H1 (cell line): ENCODE measurements at regions not wholly inside any gene's neighbourhood (a gene's known extent, or its start where the extent isn't known, plus 50 kb on each side); places are given as distances from the start of the nearest gene placed in this dataset.

Source experiments
- CTCF ChIA-PET: fragments of 300-600 bp; sonication (Branson Sonifier 250); formaldehyde crosslinking; loops from one replicate; lab custom pipeline; 2021; ENCODE audit not compliant: partially characterized antibody; lab: Charles Lee
- POLR2A ChIA-PET: fragments of 300-600 bp; sonication (Branson Sonifier 250); formaldehyde crosslinking; loops from one replicate; lab custom pipeline; 2021; ENCODE audit warnings: inconsistent platforms; ENCODE audit not compliant: partially characterized antibody; lab: Charles Lee
- DNase-seq, 2 experiments: peaks; one replicate each; pipeline versions ENCODE4 v3.0.0 to v3.0.0-alpha.2; 2010 to 2022; ENCODE audit warnings: low spot score in 2 of 2, low read depth in 1 of 2, mixed read lengths in 1 of 2
- FAIRE-seq: peaks from 2 replicates; lab custom pipeline; 2011; peaks lifted over from hg19 to GRCh38; lab: Jason Lieb, UNC
- H2AFZ ChIP-seq: 2 replicates; pipeline ENCODE4 v1.8.1; 2012; ENCODE audit warnings: low read length, inconsistent platforms
- H2AK5ac ChIP-seq: 2 replicates; pipeline ENCODE4 v1.6.1; 2013; ENCODE audit warnings: low read depth, low read length
- H2BK120ac ChIP-seq: replicated peaks from 2 replicates; pipeline ENCODE3; 2013; ENCODE audit warnings: low read depth, low read length, inconsistent platforms
- H2BK12ac ChIP-seq: 2 replicates; pipeline ENCODE4 v1.6.1; 2013; ENCODE audit warnings: low read depth, low read length
- H2BK15ac ChIP-seq: 2 replicates; pipeline ENCODE4 v1.6.1; 2013; ENCODE audit warnings: low read length
- H2BK20ac ChIP-seq: 2 replicates; pipeline ENCODE4 v1.6.1; 2013; ENCODE audit warnings: low read length
- H2BK5ac ChIP-seq: 2 replicates; pipeline ENCODE4 v1.6.1; 2013; ENCODE audit warnings: low read depth, low read length
- H3K14ac ChIP-seq: 2 replicates; pipeline ENCODE4 v1.6.1; 2013; ENCODE audit warnings: inconsistent platforms; ENCODE audit not compliant: insufficient read length
- H3K18ac ChIP-seq: 2 replicates; pipeline ENCODE4 v1.6.1; 2013; ENCODE audit warnings: low read length; ENCODE audit errors: extremely low read depth
- H3K23ac ChIP-seq: 2 replicates; pipeline ENCODE4 v1.6.1; 2013; ENCODE audit warnings: inconsistent platforms; ENCODE audit not compliant: insufficient read length
- H3K23me2 ChIP-seq: 2 replicates; pipeline ENCODE4 v1.6.1; 2013; ENCODE audit warnings: low read depth, low read length
- H3K27ac ChIP-seq: 2 replicates; pipeline ENCODE4 v1.6.1; 2011; ENCODE audit warnings: low read depth, low read length, inconsistent platforms
- H3K27me3 ChIP-seq, 4 experiments: replicated peaks in 1 of 4; 1 replicate in 1 of 4; 2 replicates in 3 of 4; pipeline versions ENCODE4 v1.6.1 to v1.8.1; 2011 to 2013; ENCODE audit warnings: low read length in 3 of 4, mild to moderate bottlenecking in 3 of 4, inconsistent platforms in 2 of 4, mixed read lengths in 2 of 4, moderate library complexity in 1 of 4; ENCODE audit not compliant: control insufficient read depth in 3 of 4, insufficient read depth in 3 of 4; ENCODE audit errors: extremely low read depth in 1 of 4
- H3K36me3 ChIP-seq, 4 experiments: 2 replicates each; pipeline versions ENCODE4 v1.6.1 to v1.8.1; 2011 to 2013; ENCODE audit warnings: mild to moderate bottlenecking in 4 of 4, low read length in 3 of 4, moderate library complexity in 2 of 4, control low read depth in 1 of 4, inconsistent platforms in 1 of 4; ENCODE audit not compliant: insufficient read depth in 4 of 4, control insufficient read depth in 2 of 4
- H3K4ac ChIP-seq: replicated peaks from 2 replicates; pipeline ENCODE3; 2013; ENCODE audit warnings: low read length, low read depth, mixed read lengths, inconsistent platforms; ENCODE audit not compliant: insufficient read length
- H3K4me1 ChIP-seq, 4 experiments: replicated peaks in 1 of 4; 1 replicate in 1 of 4; 2 replicates in 3 of 4; pipeline versions ENCODE4 v1.6.1 to v1.8.1; 2011 to 2013; ENCODE audit warnings: low read length in 3 of 4, inconsistent platforms in 2 of 4, mixed read lengths in 1 of 4; ENCODE audit not compliant: insufficient read depth in 4 of 4, control insufficient read depth in 3 of 4
- H3K4me2 ChIP-seq, 2 experiments: 2 replicates each; pipeline versions ENCODE4 v1.6.1 to v1.8.1; 2011 to 2013; ENCODE audit warnings: low read depth in 2 of 2, low read length in 2 of 2, control low read depth in 1 of 2, inconsistent platforms in 1 of 2, mild to moderate bottlenecking in 1 of 2; ENCODE audit not compliant: insufficient read depth in 1 of 2
- H3K4me3 ChIP-seq, 4 experiments: fragments of 200-600, 300-600 bp in 1 of 4; sonication (generic), shearing (Covaris generic), sonication (Bioruptor Twin) in 1 of 4; 2 replicates each; pipeline versions ENCODE4 v1.5.1 to v1.8.1; 2011 to 2016; ENCODE audit warnings: low read length in 4 of 4, low read depth in 3 of 4, control low read depth in 2 of 4, inconsistent platforms in 2 of 4, mild to moderate bottlenecking in 2 of 4, mixed read lengths in 1 of 4, moderate library complexity in 1 of 4; ENCODE audit not compliant: insufficient read depth in 2 of 4; ENCODE audit errors: extremely low read depth in 1 of 4
- H3K56ac ChIP-seq: replicated peaks from 2 replicates; pipeline ENCODE3; 2013; ENCODE audit warnings: low read depth, mild to moderate bottlenecking, mixed read lengths, low read length, inconsistent platforms; ENCODE audit not compliant: insufficient read length
- H3K79me1 ChIP-seq: 2 replicates; pipeline ENCODE4 v1.6.1; 2013; ENCODE audit warnings: low read depth, low read length, control low read depth
- H3K79me2 ChIP-seq, 2 experiments: 2 replicates each; pipeline versions ENCODE4 v1.6.1 to v1.8.1; 2012 to 2013; ENCODE audit warnings: low read length in 2 of 2, mild to moderate bottlenecking in 2 of 2, inconsistent platforms in 1 of 2; ENCODE audit not compliant: insufficient read depth in 2 of 2, control insufficient read depth in 1 of 2
- H3K9ac ChIP-seq, 4 experiments: replicated peaks in 1 of 4; 1 replicate in 1 of 4; 2 replicates in 3 of 4; pipeline versions ENCODE4 v1.6.1 to v1.8.1; 2011 to 2013; ENCODE audit warnings: low read depth in 3 of 4, low read length in 3 of 4, control low read depth in 2 of 4, mild to moderate bottlenecking in 2 of 4, moderate library complexity in 2 of 4, inconsistent platforms in 1 of 4; ENCODE audit errors: extremely low read depth in 1 of 4
- H3K9me3 ChIP-seq, 2 experiments: 2 replicates each; pipeline versions ENCODE4 v1.6.1 to v1.8.1; 2012 to 2013; ENCODE audit warnings: mild to moderate bottlenecking in 2 of 2, moderate library complexity in 2 of 2, control low read depth in 1 of 2, inconsistent platforms in 1 of 2, low read depth in 1 of 2, low read length in 1 of 2, mixed read lengths in 1 of 2; ENCODE audit not compliant: insufficient read depth in 2 of 2
- H4K20me1 ChIP-seq, 2 experiments: replicated peaks in 1 of 2; 2 replicates each; pipeline versions ENCODE3 to v1.8.1; 2011 to 2013; ENCODE audit warnings: inconsistent platforms in 2 of 2, low read length in 2 of 2, mild to moderate bottlenecking in 1 of 2; ENCODE audit not compliant: insufficient read depth in 2 of 2, control insufficient read depth in 1 of 2
- H4K5ac ChIP-seq: 2 replicates; pipeline ENCODE4 v1.6.1; 2013; ENCODE audit warnings: low read length, low read depth, mixed read lengths, inconsistent platforms; ENCODE audit not compliant: insufficient read length
- H4K8ac ChIP-seq: 2 replicates; pipeline ENCODE4 v1.8.0; 2013; ENCODE audit warnings: mild to moderate bottlenecking, moderate library complexity, low read length, inconsistent platforms; ENCODE audit not compliant: insufficient read depth; ENCODE audit errors: extremely low read depth
- H4K91ac ChIP-seq: replicated peaks from 2 replicates; pipeline ENCODE3; 2013; ENCODE audit warnings: low read length, mixed read lengths, inconsistent platforms; ENCODE audit not compliant: insufficient read length
- CBX5 ChIP-seq: fragments of 300-800, 300-1000 bp; sonication (generic); IDR thresholded peaks from 2 replicates; pipeline ENCODE4 v1.7.1; 2016; ENCODE audit warnings: antibody characterized with exemption, low read length, low read depth
- CTBP2 ChIP-seq: IDR thresholded peaks from 2 replicates; pipeline ENCODE4 v1.7.0; 2011; ENCODE audit warnings: borderline replicate concordance, mild to moderate bottlenecking, moderate library complexity, mixed read lengths, low read length; ENCODE audit not compliant: insufficient read depth, insufficient read length
- TAF7 ChIP-seq: optimal IDR thresholded peaks from 2 replicates; pipeline ENCODE3; 2011; ENCODE audit warnings: low read depth, mild to moderate bottlenecking, inconsistent platforms, low read length, moderate library complexity, borderline replicate concordance
- WGBS, 2 experiments: shearing (Covaris generic) in 1 of 2; methylation state at CpG; one replicate each; pipeline versions ENCODE4 v1.1.6 to v1.1.7; 2013 to 2015; ENCODE audit warnings: low lambda C conversion rate in 2 of 2, mixed read lengths in 2 of 2, inconsistent platforms in 1 of 2, low coverage in 1 of 2, missing lambda C conversion rate in 1 of 2; ENCODE audit not compliant: insufficient replicate concordance in 2 of 2, insufficient coverage in 1 of 2, insufficient read length in 1 of 2; ENCODE audit errors: extremely low coverage in 1 of 2, missing lambda C conversion rate in 1 of 2; 5-methylcytosine and 5-hydroxymethylcytosine counted together

- ChIA-PET POLR2A (no interaction called here), CTCF (no interaction called here)
- Histone ChIP-seq H2AFZ (no peak overlapping the region), H4K20me1 (no peaks in the 10 kb centered on the region), H4K5ac (no peak overlapping the region), H4K91ac (no peak overlapping the region), H2BK5ac (no peak overlapping the region), H3K18ac (no peak overlapping the region), H3K27ac (no peak overlapping the region), H2BK15ac (no peak overlapping the region), H3K4me1 (no peaks in the 10 kb centered on the region), H3K36me3 (no peaks in the 10 kb centered on the region), H4K8ac (peak overlapping the region; percentile 38; the same call in 1 of the 2 replicates), H3K4me2 (no peak overlapping the region), H3K4ac (no peak overlapping the region), H3K27me3 (peaks cover 0 to 1% (median 0%) of the 10 kb centered on the region in 4 experiments; a peak in 1 of 7 replicates), H3K14ac (no peak overlapping the region), H3K23ac (no peak overlapping the region), H2AK5ac (no peak overlapping the region), H2BK20ac (no peak overlapping the region), H3K9me3 (peaks cover 0 to 3% of the 10 kb centered on the region in 2 experiments; a peak in 1 of 4 replicates), H3K4me3 (no peak overlapping the region), H3K79me2 (no peaks in the 10 kb centered on the region), H2BK12ac (no peak overlapping the region), H3K79me1 (no peaks in the 10 kb centered on the region), H3K9ac (no peak overlapping the region; a peak in 1 of 7 replicates), H3K56ac (no peak overlapping the region), H2BK120ac (no peak overlapping the region), H3K23me2 (no peaks in the 10 kb centered on the region)
- no peak for FAIRE-seq
- no peak for DNase-seq
- 92% methylated on average over 7 of the region's 8 CpGs; no CpG with 5 or more reads in 1 of the 2 experiments for WGBS, 2 experiments
- TF ChIP-seq CBX5 (no peak), CTBP2 (no peak), TAF7 (no peak)
Observed at GRCh38 chr13:62887046-62887445, 1471.4 kb upstream of the PCDH20 start.
